ENCODE measurements at regions not wholly inside any gene's neighbourhood (a gene's known extent, or its start where the extent isn't known, plus 50 kb on each side); places are given as distances from the start of the nearest gene placed in this dataset.
"Not testable (repeated sequence)": the region's sequence is repeated elsewhere in the genome, so short reads cannot be mapped to it uniquely, and the experiment has no call there.

DNA sequence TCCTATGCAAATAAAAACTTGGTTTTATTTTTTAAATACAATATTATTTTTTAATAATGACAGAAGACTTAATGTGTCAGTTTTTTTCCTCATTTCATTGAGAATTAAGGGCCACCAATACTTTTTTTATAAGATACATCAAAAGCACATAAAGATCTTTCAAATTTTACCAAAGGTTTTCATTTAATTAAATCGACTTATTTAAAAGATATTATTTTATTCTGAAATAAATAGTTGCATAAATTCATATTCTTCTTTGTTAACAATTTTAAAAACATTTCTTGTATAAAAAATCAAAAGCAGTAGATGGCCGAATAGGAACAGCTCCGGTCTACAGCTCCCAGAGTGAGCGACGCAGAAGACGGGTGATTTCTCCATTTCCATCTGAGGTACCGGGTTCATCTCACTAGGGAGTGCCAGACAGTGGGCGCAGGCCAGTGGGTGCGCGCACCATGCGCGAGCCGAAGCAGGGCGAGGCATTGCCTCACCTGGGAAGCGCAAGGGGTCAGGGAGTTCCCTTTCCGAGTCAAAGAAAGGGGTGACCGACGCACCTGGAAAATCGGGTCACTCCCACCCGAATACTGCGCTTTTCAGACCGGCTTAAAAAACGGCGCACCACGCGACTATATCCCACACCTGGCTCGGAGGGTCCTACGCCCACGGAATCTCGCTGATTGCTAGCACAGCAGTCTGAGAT, 374.6 kb upstream of the NPVF start:
- not testable (repeated sequence) for DNase-seq

DNA sequence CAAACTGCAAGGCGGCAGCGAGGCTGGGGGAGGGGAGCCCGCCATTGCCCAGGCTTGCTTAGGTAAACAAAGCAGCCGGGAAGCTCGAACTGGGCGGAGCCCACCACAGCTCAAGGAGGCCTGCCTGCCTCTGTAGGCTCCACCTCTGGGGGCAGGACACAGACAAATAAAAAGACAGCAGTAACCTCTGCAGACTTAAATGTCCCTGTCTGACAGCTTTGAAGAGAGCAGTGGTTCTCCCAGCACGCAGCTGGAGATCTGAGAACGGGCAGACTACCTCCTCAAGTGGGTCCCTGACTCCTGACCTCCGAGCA, 375.1 kb upstream of the NPVF start:
- DNase-seq: not testable (repeated sequence)

DNA sequence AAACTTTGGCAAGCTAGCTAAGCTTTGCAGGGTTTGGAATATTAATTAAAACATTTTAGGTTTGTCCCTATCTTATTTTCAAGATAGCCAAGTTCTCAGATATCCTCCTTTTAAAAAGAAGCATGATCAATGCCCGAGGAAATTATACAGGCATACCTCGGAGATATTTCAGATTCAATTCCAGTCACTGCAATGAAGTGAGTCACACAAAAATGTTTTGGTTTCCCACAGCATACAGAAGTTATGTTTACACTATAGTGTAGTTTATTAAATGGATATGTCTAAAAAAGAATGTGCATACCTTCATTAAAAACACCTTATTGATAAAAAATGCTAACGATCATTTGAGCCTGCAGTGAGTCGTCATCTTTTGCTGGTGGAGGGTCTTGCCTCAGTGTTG, 382.9 kb upstream of the NPVF start:
- no peak for DNase-seq

DNA sequence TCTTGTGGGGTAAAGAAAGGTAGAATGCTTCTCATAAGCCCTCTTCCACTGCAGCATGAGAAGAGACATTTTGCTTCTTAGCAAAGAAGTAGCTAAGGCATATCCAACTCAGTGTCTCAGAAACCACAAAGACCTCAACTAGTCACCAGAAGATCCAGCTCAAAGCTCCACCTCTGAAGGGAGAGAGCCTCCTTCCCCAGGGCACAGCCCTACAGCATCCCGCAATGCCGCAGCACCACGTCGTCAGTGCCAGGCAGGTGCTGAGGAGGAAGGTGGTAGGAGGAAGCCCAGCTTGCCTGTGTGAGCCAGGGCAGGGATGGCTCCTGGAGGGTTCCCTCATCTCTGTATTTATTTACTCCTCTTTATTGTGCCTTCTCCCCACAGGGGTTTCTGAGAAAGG, 385.6 kb upstream of the NPVF start:
- no peak for DNase-seq

DNA sequence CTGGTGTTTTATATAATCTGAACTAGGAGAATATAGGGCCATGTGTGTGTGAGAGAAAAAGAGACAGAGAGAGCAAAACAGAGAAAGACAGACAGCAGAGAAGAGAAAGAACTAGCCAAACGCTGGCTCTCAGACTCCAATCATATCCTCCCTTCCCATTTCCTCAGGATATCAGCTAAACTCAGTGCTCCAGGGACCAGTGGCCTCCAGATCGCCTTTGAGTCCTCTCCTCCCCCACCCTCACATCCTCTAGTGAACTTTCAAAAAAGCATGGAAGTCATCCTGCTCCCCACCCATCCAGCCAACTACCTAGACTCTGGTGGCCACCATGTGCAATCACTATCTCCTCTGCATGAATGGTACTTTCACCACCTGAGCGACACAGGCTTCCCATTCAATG, 386.1 kb upstream of the NPVF start:
- DNase-seq: no peak

DNA sequence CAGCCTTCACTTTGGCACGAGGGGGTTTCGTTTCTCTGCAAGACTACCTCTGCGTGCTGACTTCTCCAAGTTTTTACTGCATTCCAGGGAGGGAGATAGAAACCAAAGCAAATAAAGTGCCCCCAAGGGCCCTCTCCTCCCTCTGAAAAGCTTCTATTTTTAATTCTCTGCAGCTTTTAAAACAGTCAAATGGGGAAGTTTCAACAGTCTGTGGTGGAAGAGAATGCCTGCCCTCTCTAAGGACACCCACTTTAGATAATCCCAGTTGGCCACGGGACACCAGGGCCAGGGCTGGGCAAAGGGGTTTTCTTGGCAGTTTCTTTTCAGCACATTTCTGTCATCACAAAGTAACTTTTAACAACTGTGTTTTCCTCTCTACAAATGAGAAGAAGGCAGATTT, 386.7 kb upstream of the NPVF start:
- DNase-seq: no peak

DNA sequence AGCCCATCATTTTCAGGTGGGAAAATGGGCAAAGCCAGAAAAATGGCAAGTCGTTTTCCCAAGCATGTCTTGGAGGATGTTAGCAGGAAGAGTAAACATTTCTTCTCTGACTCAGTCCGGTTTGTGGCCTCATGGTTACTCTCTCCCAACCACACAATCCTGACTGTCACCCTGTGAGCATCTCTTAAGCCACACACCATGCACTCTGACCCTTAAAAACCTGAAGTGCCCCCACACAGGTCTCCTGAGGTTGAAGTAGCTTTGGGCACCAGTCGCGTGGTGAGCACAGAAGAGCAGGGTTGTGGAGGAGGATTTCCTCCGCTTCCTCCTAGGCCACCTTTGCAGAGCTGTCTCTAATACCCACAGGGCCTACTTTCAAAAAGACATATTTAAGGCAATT, 387.3 kb upstream of the NPVF start:
- no peak for DNase-seq

DNA sequence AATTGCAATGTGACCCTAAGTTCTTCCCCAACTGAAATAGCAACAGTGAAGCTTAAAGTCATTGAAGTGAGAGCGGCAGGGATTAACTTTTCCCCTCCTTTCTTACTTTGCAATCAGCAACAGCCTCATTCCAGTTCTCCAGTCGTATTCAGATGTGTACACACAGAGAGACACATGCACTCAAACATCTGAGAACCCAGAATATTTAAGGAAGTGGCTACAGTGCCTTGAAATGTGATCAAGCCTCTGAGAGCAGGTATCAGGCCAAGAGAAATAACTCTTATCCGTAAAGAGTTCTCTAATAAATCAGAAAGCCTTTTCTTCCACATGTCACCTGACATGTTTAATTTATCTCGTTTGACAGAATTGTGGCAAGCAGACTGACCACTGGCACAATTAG, 388.9 kb upstream of the NPVF start:
- no peak for DNase-seq

DNA sequence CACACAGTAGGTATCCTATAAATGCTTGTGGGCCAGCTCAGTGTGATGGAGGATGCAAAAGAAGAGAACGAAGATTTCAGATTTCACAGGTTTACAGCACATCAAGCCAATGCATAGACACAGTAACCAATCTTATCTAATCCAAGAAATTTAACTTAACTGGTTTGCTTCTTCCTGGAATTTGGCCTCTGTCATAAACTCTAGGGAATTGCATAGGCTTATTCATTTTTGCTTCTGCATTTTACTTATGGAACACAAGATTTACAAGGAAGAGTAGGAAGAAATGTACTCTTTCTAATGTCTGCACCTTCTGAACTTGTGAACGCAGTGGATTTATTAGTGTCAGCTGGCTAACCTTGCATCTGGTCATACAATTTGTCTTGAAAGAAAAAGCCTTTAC, 389.4 kb upstream of the NPVF start:
- no peak for DNase-seq

DNA sequence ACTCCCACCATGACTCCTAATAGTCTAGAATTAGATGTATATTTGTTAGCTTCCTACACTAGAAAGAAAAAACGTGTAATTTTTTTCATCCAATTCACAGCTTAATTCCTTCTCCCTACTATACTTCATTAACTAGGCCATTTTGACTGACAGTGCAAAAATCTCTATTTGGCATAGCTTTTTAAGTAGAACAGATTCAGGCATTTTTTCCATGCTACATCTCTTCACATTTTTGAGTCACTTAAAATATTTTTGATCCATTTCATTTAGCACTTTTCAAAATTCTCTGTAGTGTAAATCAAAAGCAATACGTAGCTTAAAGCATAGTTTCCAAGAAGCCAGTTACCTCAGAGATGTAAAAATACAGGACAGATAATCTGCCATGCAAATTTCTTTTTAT, 391.1 kb upstream of the NPVF start:
- DNase-seq: no peak

DNA sequence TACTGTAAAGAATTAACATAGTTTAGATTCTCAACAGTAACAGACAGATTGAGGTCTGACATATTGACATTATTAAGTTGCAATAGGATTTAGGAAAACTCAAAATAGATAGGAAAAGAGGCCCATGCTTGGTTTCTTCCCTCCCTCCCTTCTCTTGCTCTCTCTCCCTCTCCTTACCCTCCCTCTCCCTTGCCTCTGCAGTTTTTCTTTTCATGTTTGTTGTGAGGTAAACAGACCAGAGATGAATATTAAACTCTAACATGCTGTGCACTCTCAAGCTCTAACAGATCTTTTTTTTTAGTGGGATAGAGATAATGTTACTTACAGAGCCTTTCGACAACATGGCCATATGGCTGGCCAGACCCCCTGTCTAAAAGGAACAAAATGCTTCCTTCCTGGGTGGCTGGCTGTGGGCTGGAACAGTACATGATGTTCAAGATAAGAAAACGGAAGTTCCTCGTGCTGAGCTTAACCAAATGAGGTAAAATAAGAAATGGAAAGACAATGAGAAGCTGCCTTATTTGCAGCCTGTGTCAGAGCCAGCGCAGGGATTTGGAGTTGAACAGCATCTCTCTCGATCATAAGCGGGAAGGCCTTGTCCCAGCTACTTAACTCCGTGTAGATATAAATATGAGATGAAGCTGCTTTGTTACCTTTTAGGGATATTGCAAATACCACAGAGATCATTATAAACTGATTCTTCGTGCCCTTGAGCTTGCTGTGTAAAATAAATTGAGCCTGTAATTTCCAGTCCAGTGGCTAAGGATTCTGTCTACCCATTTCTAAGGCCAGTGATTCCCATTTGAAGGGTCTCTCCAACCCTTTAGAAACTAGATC, 391.9 kb upstream of the NPVF start:
- DNase-seq: peak; percentile 27

DNA sequence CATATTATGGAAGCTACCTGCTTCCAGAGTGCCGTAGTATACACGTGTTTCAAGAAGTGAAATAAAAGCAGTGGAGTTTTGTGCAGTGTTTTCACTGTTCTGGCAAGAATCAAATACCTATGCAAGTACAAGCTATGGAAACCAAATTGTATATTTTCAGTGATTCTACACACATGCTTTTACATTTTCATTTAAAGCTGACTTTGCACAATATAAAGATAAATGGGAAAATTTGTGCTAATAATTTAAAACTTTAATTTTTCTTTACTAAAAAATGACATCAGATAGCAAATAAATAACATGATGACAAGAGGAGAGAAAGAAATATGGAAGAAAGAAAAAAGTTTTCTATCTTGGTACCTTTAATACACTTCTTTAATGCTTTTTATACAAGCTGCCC, 393.7 kb upstream of the NPVF start:
- DNase-seq: no peak

DNA sequence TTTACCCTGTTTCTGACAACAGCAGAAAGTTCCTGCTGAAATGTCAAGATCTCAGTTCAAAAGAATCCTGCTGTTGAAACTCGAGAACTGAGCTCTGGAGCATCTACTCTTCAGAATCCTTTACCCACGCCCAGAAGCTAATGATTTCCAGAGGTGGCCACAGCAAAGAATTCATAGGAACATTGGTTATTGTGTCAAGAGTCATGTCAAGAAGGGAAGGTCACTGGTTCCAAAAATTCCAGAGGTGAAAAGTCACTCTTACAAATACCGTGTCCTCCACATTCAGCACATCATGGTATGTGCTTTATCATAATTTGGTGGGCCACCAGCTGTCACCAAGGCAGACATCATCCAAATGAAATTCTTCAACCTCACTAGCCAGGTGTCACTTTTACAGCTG, 394.4 kb upstream of the NPVF start:
- no peak for DNase-seq

DNA sequence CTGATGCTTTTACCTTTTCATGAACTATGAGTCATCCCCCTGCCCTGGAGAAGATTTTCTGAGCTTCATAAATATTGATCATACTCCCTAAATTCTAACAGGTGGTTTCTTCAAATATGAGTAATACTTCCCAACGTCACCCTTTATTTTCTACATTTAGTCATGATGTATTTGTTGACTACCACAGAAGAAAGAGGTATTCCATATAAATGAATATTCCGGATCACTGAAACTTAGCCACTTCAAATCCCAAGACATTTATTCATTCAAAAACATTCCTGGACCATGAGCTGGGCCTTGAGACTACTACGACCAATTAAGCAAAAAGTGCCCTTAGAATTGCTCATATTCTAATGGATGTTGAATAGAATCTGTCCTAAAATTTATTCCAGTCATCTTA, 395.8 kb upstream of the NPVF start:
- DNase-seq: no peak

DNA sequence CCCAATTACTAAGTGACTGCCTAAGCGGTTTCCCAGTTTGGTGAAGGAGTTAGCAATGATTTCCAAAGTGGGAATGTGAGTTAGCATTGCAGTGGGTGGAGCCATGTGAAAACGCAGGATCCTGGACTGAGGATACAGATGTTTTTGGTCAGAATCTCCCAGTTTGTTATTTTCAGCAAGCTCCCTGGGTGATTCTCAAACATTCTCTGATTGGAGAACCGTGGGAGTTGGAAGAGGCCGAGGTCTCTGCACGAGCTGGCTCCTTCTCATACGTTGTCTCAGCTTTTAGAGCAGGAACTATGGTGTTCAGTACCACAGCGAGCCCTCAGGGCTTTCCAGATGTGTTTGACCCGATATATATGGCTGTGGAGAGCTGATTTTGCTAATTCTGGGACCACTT, 396.5 kb upstream of the NPVF start:
- DNase-seq: no peak

DNA sequence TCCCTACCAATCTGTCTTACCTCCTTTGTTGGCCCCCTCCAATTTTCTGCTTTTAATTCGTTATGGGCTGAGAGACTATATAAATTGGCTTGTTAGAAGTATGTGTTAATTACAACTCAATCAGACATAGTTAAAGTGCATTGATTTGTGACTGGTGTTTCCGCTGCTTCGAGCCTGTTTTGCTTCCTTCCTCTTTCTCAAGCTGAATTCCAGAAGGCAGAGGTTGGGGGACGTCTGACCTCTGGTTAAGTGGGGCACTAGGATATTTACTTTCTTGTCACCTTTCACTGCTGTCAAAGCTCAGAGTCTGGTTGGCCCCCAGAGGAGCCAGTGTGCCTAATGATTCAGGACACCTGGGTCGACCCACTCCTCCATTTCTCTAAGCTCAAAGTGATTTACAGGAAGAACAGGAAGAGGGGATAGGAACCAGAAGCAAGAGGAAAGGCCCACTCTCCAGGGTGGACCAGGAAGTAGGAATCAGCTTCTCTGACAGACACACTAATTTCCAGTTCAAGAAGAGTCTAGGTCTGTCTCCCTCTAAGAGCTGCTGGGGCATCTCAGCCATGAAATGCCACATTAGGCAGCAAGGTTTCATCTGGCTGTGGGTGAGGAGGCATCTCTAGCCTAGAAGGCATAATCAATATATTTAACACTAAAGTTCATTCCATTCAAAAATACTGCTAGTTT, 397.2 kb upstream of the NPVF start:
- DNase-seq: no peak

DNA sequence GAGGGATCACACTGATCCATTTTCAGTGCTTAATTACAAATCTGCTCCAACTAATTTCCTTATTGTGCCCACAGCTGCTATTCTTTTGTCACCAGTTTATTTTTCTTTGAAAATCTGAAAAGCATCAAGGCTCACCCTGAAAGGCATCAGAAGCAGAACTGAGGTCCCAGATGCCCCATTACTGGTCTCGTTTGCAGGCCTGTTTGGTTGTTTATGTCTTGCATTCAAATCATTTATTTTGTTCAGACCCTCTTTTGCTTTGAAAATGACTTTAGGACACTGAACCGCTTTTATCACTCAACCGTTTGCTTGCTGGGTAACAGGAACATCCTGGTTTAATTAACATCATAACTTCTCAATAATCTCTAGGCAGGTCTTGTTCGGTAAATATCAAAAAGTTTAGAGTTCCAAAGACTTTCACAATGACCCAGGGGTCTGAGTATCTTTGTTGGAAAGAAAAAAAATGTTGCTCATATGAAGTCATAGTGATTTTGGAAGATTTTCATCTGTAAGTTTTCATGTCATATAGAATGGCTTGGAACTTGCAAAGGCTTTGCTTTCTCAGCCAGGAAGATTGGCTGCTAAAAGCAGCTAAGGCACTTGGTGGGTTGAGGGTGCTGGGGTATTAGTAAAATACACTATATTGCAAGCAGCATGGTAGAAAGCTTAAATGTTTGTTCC, 398.3 kb upstream of the NPVF start:
- DNase-seq: no peak

DNA sequence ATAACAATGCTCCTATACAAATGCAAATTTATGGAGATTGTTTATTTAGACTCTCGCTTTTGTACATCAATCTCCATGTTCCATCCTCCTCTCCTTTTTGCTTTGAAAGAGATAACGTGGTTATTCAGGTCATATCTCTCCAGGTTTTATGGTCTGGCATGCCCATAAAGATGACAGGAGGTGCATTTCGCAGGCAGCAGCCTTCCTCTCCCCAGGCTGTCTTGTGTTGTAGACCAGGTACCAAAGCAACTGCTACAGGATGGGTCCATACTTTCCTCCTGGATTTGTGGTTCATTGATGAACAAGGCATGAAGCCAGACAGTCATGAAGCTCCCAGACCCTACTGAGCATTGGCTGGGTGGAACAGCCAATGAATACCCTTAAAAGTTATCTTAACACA, 400.2 kb upstream of the NPVF start:
- DNase-seq: no peak

DNA sequence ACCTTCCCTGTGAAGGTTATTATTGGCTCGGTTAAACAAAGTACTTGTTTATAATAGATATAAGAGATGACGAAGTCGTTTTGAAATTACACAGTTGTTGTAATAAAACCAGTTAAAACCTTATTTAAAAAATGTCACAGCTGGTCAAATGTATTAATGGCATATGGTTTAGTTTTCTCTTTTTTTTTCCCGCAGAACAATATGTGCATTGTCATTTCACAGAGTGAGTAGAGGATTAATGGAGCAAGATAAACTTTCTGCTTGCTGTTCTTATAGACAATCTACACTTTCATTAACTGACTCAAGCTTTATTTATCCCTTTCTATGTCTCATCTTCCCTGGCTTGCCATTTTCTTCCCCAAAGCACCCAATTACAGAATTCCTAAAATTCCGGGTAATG, 404.3 kb upstream of the NPVF start:
- no peak for DNase-seq

DNA sequence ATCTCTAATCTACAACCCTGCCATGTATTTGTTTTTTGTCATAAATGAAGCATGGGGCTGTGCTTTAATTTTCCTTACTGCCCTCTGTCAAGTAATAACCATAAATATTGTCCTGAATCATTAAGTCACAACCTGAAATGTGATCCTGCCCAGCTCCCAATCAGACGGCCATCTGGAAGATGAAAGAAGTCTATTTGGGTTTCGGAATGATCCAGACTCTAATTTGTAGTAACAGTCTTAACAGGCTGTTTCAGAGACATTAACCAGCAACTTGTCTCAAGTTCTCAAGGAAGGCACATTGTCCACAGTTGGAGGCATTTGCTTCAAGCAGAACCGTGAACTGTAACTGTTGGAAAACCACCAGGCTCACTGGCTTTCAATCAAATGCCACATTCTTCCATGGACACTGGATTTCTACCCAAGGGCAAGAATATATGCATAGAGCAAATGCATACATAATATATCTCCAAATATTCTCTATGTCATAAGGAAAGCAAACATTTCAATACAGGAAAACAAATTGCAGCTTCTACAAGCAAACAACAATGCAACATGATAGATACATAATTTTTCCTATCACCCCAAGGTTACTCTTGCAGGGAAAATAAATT, 405.2 kb upstream of the NPVF start:
- no peak for DNase-seq

DNA sequence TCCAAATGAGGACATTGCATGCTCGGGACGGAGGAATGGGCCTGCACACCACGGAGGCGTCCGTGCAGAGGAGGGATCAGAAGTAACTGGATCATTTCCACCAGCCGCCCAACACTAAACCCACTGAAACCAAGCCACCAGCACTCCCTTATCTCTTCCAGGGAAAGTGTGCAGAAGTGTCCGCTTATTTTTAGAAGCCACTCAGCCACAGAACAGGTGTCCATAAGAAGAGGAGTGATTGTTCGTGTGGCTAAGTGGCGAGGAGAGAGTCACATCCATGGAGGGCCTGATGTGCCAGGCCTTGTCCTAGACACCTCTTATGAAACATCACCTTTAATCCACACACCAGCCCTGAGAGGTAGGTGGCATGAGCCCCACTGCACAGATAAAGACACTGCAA, 407.9 kb upstream of the NPVF start:
- no peak for DNase-seq

DNA sequence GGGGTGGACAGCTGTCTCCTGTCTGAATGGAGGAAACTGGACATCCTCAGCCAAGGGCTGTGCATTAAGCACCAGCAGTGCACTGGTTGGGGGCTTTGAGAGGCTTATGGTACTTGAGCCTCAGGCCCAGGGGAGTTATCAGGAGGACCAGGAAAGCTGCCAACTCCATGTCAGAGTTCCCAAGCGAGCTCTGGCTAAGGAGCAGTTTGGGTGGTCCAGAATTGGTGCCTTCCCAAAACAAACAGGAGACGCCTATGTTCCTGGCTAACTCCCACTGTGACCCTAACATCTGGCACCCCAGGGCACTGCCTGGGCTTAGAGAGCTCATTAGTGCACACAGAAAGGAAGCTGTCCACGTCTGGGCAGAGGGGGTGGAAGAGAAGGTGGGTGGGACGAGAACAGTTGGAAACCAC, 408.6 kb upstream of the NPVF start:
- DNase-seq: no peak

DNA sequence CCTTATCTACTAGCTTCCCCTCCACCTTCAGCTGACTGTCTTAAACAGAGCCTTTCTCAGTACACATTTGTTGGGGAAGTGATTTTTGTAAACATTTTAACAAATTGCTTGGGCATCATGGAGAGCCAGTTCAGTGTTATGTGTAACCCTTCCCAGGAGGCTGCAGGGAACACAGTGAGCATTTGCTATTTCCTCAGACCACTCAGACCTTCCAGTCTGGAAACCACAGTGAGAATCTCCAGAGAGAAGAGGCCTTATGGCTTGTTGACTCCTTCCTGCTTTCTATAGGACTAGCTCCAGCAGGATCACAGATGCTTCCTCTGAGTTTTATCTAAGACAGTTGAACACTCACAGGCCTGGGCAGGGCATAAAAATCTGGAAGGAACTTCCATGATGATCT, 409.8 kb upstream of the NPVF start:
- no peak for DNase-seq

All from central memory CD4-positive, alpha-beta T cell (primary cell).